H1 (cell line): ENCODE measurements at regions not wholly inside any gene's neighbourhood (a gene's known extent, or its start where the extent isn't known, plus 50 kb on each side); places are given as distances from the start of the nearest gene placed in this dataset.

ENCODE experiments used
- CTCF ChIA-PET: fragments of 300-600 bp; sonication (Branson Sonifier 250); formaldehyde crosslinking; loops from one replicate; lab custom pipeline; 2021; ENCODE audit not compliant: partially characterized antibody; lab: Charles Lee
- POLR2A ChIA-PET: fragments of 300-600 bp; sonication (Branson Sonifier 250); formaldehyde crosslinking; loops from one replicate; lab custom pipeline; 2021; ENCODE audit warnings: inconsistent platforms; ENCODE audit not compliant: partially characterized antibody; lab: Charles Lee
- DNase-seq, 2 experiments: peaks; one replicate each; pipeline versions ENCODE4 v3.0.0 to v3.0.0-alpha.2; 2010 to 2022; ENCODE audit warnings: low spot score in 2 of 2, low read depth in 1 of 2, mixed read lengths in 1 of 2
- FAIRE-seq: peaks from 2 replicates; lab custom pipeline; 2011; peaks lifted over from hg19 to GRCh38; lab: Jason Lieb, UNC
- H2AFZ ChIP-seq: 2 replicates; pipeline ENCODE4 v1.8.1; 2012; ENCODE audit warnings: low read length, inconsistent platforms
- H2AK5ac ChIP-seq: 2 replicates; pipeline ENCODE4 v1.6.1; 2013; ENCODE audit warnings: low read depth, low read length
- H2BK120ac ChIP-seq: replicated peaks from 2 replicates; pipeline ENCODE3; 2013; ENCODE audit warnings: low read depth, low read length, inconsistent platforms
- H2BK12ac ChIP-seq: 2 replicates; pipeline ENCODE4 v1.6.1; 2013; ENCODE audit warnings: low read depth, low read length
- H2BK15ac ChIP-seq: 2 replicates; pipeline ENCODE4 v1.6.1; 2013; ENCODE audit warnings: low read length
- H2BK20ac ChIP-seq: 2 replicates; pipeline ENCODE4 v1.6.1; 2013; ENCODE audit warnings: low read length
- H2BK5ac ChIP-seq: 2 replicates; pipeline ENCODE4 v1.6.1; 2013; ENCODE audit warnings: low read depth, low read length
- H3K14ac ChIP-seq: 2 replicates; pipeline ENCODE4 v1.6.1; 2013; ENCODE audit warnings: inconsistent platforms; ENCODE audit not compliant: insufficient read length
- H3K18ac ChIP-seq: 2 replicates; pipeline ENCODE4 v1.6.1; 2013; ENCODE audit warnings: low read length; ENCODE audit errors: extremely low read depth
- H3K23ac ChIP-seq: 2 replicates; pipeline ENCODE4 v1.6.1; 2013; ENCODE audit warnings: inconsistent platforms; ENCODE audit not compliant: insufficient read length
- H3K23me2 ChIP-seq: 2 replicates; pipeline ENCODE4 v1.6.1; 2013; ENCODE audit warnings: low read depth, low read length
- H3K27ac ChIP-seq: 2 replicates; pipeline ENCODE4 v1.6.1; 2011; ENCODE audit warnings: low read depth, low read length, inconsistent platforms
- H3K27me3 ChIP-seq, 4 experiments: replicated peaks in 1 of 4; 1 replicate in 1 of 4; 2 replicates in 3 of 4; pipeline versions ENCODE4 v1.6.1 to v1.8.1; 2011 to 2013; ENCODE audit warnings: low read length in 3 of 4, mild to moderate bottlenecking in 3 of 4, inconsistent platforms in 2 of 4, mixed read lengths in 2 of 4, moderate library complexity in 1 of 4; ENCODE audit not compliant: control insufficient read depth in 3 of 4, insufficient read depth in 3 of 4; ENCODE audit errors: extremely low read depth in 1 of 4
- H3K36me3 ChIP-seq, 4 experiments: 2 replicates each; pipeline versions ENCODE4 v1.6.1 to v1.8.1; 2011 to 2013; ENCODE audit warnings: mild to moderate bottlenecking in 4 of 4, low read length in 3 of 4, moderate library complexity in 2 of 4, control low read depth in 1 of 4, inconsistent platforms in 1 of 4; ENCODE audit not compliant: insufficient read depth in 4 of 4, control insufficient read depth in 2 of 4
- H3K4ac ChIP-seq: replicated peaks from 2 replicates; pipeline ENCODE3; 2013; ENCODE audit warnings: low read length, low read depth, mixed read lengths, inconsistent platforms; ENCODE audit not compliant: insufficient read length
- H3K4me1 ChIP-seq, 4 experiments: replicated peaks in 1 of 4; 1 replicate in 1 of 4; 2 replicates in 3 of 4; pipeline versions ENCODE4 v1.6.1 to v1.8.1; 2011 to 2013; ENCODE audit warnings: low read length in 3 of 4, inconsistent platforms in 2 of 4, mixed read lengths in 1 of 4; ENCODE audit not compliant: insufficient read depth in 4 of 4, control insufficient read depth in 3 of 4
- H3K4me2 ChIP-seq, 2 experiments: 2 replicates each; pipeline versions ENCODE4 v1.6.1 to v1.8.1; 2011 to 2013; ENCODE audit warnings: low read depth in 2 of 2, low read length in 2 of 2, control low read depth in 1 of 2, inconsistent platforms in 1 of 2, mild to moderate bottlenecking in 1 of 2; ENCODE audit not compliant: insufficient read depth in 1 of 2
- H3K4me3 ChIP-seq, 4 experiments: fragments of 200-600, 300-600 bp in 1 of 4; sonication (generic), shearing (Covaris generic), sonication (Bioruptor Twin) in 1 of 4; 2 replicates each; pipeline versions ENCODE4 v1.5.1 to v1.8.1; 2011 to 2016; ENCODE audit warnings: low read length in 4 of 4, low read depth in 3 of 4, control low read depth in 2 of 4, inconsistent platforms in 2 of 4, mild to moderate bottlenecking in 2 of 4, mixed read lengths in 1 of 4, moderate library complexity in 1 of 4; ENCODE audit not compliant: insufficient read depth in 2 of 4; ENCODE audit errors: extremely low read depth in 1 of 4
- H3K56ac ChIP-seq: replicated peaks from 2 replicates; pipeline ENCODE3; 2013; ENCODE audit warnings: low read depth, mild to moderate bottlenecking, mixed read lengths, low read length, inconsistent platforms; ENCODE audit not compliant: insufficient read length
- H3K79me1 ChIP-seq: 2 replicates; pipeline ENCODE4 v1.6.1; 2013; ENCODE audit warnings: low read depth, low read length, control low read depth
- H3K79me2 ChIP-seq, 2 experiments: 2 replicates each; pipeline versions ENCODE4 v1.6.1 to v1.8.1; 2012 to 2013; ENCODE audit warnings: low read length in 2 of 2, mild to moderate bottlenecking in 2 of 2, inconsistent platforms in 1 of 2; ENCODE audit not compliant: insufficient read depth in 2 of 2, control insufficient read depth in 1 of 2
- H3K9ac ChIP-seq, 4 experiments: replicated peaks in 1 of 4; 1 replicate in 1 of 4; 2 replicates in 3 of 4; pipeline versions ENCODE4 v1.6.1 to v1.8.1; 2011 to 2013; ENCODE audit warnings: low read depth in 3 of 4, low read length in 3 of 4, control low read depth in 2 of 4, mild to moderate bottlenecking in 2 of 4, moderate library complexity in 2 of 4, inconsistent platforms in 1 of 4; ENCODE audit errors: extremely low read depth in 1 of 4
- H3K9me3 ChIP-seq, 2 experiments: 2 replicates each; pipeline versions ENCODE4 v1.6.1 to v1.8.1; 2012 to 2013; ENCODE audit warnings: mild to moderate bottlenecking in 2 of 2, moderate library complexity in 2 of 2, control low read depth in 1 of 2, inconsistent platforms in 1 of 2, low read depth in 1 of 2, low read length in 1 of 2, mixed read lengths in 1 of 2; ENCODE audit not compliant: insufficient read depth in 2 of 2
- H4K20me1 ChIP-seq, 2 experiments: replicated peaks in 1 of 2; 2 replicates each; pipeline versions ENCODE3 to v1.8.1; 2011 to 2013; ENCODE audit warnings: inconsistent platforms in 2 of 2, low read length in 2 of 2, mild to moderate bottlenecking in 1 of 2; ENCODE audit not compliant: insufficient read depth in 2 of 2, control insufficient read depth in 1 of 2
- H4K5ac ChIP-seq: 2 replicates; pipeline ENCODE4 v1.6.1; 2013; ENCODE audit warnings: low read length, low read depth, mixed read lengths, inconsistent platforms; ENCODE audit not compliant: insufficient read length
- H4K8ac ChIP-seq: 2 replicates; pipeline ENCODE4 v1.8.0; 2013; ENCODE audit warnings: mild to moderate bottlenecking, moderate library complexity, low read length, inconsistent platforms; ENCODE audit not compliant: insufficient read depth; ENCODE audit errors: extremely low read depth
- H4K91ac ChIP-seq: replicated peaks from 2 replicates; pipeline ENCODE3; 2013; ENCODE audit warnings: low read length, mixed read lengths, inconsistent platforms; ENCODE audit not compliant: insufficient read length
- BACH1 ChIP-seq: IDR thresholded peaks from 2 replicates; pipeline ENCODE4 v1.6.1; 2012; ENCODE audit warnings: low read length, improper control_type of control experiment
- CBX5 ChIP-seq: fragments of 300-800, 300-1000 bp; sonication (generic); IDR thresholded peaks from 2 replicates; pipeline ENCODE4 v1.7.1; 2016; ENCODE audit warnings: antibody characterized with exemption, low read length, low read depth
- CEBPB ChIP-seq: IDR thresholded peaks from 2 replicates; pipeline ENCODE4 v1.6.1; 2012; ENCODE audit warnings: low read depth, low read length
- CHD1 ChIP-seq: IDR thresholded peaks from 2 replicates; pipeline ENCODE4 v1.6.1; 2012; ENCODE audit warnings: low read depth, low read length, improper control_type of control experiment
- CHD2 ChIP-seq: IDR thresholded peaks from 2 replicates; pipeline ENCODE4 v1.6.1; 2012; ENCODE audit warnings: low read length, improper control_type of control experiment
- GTF2F1 ChIP-seq: IDR thresholded peaks from 2 replicates; pipeline ENCODE4 v1.6.1; 2012; ENCODE audit warnings: low read depth, low read length, improper control_type of control experiment, borderline replicate concordance
- KDM5A ChIP-seq: fragments of 200-600 bp; IDR thresholded peaks from 2 replicates; pipeline ENCODE4 v1.7.1; 2012; ENCODE audit warnings: mild to moderate bottlenecking, low read length, inconsistent platforms, mixed read lengths
- POLR2AphosphoS5 ChIP-seq: IDR thresholded peaks from 2 replicates; pipeline ENCODE4 v1.6.1; 2011; ENCODE audit warnings: low read depth, low read length
- RAD21 ChIP-seq, 2 experiments: IDR thresholded peaks in 1 of 2; conservative IDR thresholded peaks in 1 of 2; 2 replicates each; pipeline ENCODE4 v1.6.1; 2011; ENCODE audit warnings: low read depth in 2 of 2, low read length in 2 of 2, improper control_type of control experiment in 1 of 2, inconsistent platforms in 1 of 2, mild to moderate bottlenecking in 1 of 2, moderate library complexity in 1 of 2
- RXRA ChIP-seq: IDR thresholded peaks from 2 replicates; pipeline ENCODE4 v1.6.1; 2011; ENCODE audit warnings: low read depth, mild to moderate bottlenecking, low read length, moderate library complexity; ENCODE audit not compliant: insufficient read depth
- SIX5 ChIP-seq: IDR thresholded peaks from 2 replicates; pipeline ENCODE4 v1.6.1; 2011; ENCODE audit warnings: mild to moderate bottlenecking, low read depth, low read length
- SUZ12 ChIP-seq: fragments of 200-600 bp; sonication (generic); IDR thresholded peaks from 2 replicates; pipeline ENCODE4 v1.6.1; 2012; ENCODE audit warnings: mild to moderate bottlenecking, inconsistent platforms, low read length, moderate library complexity, mixed read lengths
- TAF7 ChIP-seq: optimal IDR thresholded peaks from 2 replicates; pipeline ENCODE3; 2011; ENCODE audit warnings: low read depth, mild to moderate bottlenecking, inconsistent platforms, low read length, moderate library complexity, borderline replicate concordance
- TBP ChIP-seq: IDR thresholded peaks from 2 replicates; pipeline ENCODE4 v1.6.1; 2011; ENCODE audit warnings: low read depth, low read length, improper control_type of control experiment
- WGBS, 2 experiments: shearing (Covaris generic) in 1 of 2; methylation state at CpG; one replicate each; pipeline versions ENCODE4 v1.1.6 to v1.1.7; 2013 to 2015; ENCODE audit warnings: low lambda C conversion rate in 2 of 2, mixed read lengths in 2 of 2, inconsistent platforms in 1 of 2, low coverage in 1 of 2, missing lambda C conversion rate in 1 of 2; ENCODE audit not compliant: insufficient replicate concordance in 2 of 2, insufficient coverage in 1 of 2, insufficient read length in 1 of 2; ENCODE audit errors: extremely low coverage in 1 of 2, missing lambda C conversion rate in 1 of 2; 5-methylcytosine and 5-hydroxymethylcytosine counted together

- Histone ChIP-seq H3K14ac (no peak overlapping the region), H3K79me1 (no peaks in the 10 kb centered on the region), H3K18ac (no peak overlapping the region), H3K9ac (no peak overlapping the region), H2AK5ac (no peak overlapping the region), H2BK12ac (no peak overlapping the region), H3K23ac (no peak overlapping the region), H3K4me1 (no peaks in the 10 kb centered on the region), H3K27me3 (no peaks in the 10 kb centered on the region), H3K56ac (no peak overlapping the region), H2BK5ac (no peak overlapping the region), H3K27ac (no peak overlapping the region), H3K4ac (no peak overlapping the region), H2BK15ac (no peak overlapping the region), H3K9me3 (no peaks in the 10 kb centered on the region), H3K4me2 (no peak overlapping the region), H2BK120ac (no peak overlapping the region), H4K91ac (no peak overlapping the region), H4K5ac (no peak overlapping the region), H4K20me1 (no peaks in the 10 kb centered on the region), H4K8ac (peak overlapping the region; percentile 46; the same call in 1 of the 2 replicates), H2BK20ac (no peak overlapping the region), H2AFZ (no peak overlapping the region), H3K36me3 (no peaks in the 10 kb centered on the region), H3K79me2 (no peaks in the 10 kb centered on the region), H3K23me2 (no peaks in the 10 kb centered on the region), H3K4me3 (no peak overlapping the region)
- no peak for DNase-seq
- FAIRE-seq, result no peak
- 87% methylated on average over 8 of the region's 8 CpGs; no CpG with 5 or more reads in 1 of the 2 experiments for WGBS, 2 experiments
- POLR2A ChIA-PET, result no interaction called here
- CTCF ChIA-PET, result no interaction called here
- TF ChIP-seq CEBPB (no peak), SUZ12 (no peak), RAD21 (IDR thresholded peaks at IDR 0.05 in 1 of 2, conservative IDR thresholded peaks at IDR 0.05 in 1 of 2; ENCODE audit: low read depth in 2 of 2, low read length in 2 of 2) (no peak), TBP (no peak), SIX5 (no peak), RXRA (no peak), GTF2F1 (no peak), BACH1 (no peak), CHD2 (no peak), CHD1 (no peak), KDM5A (no peak), TAF7 (no peak), POLR2AphosphoS5 (no peak), CBX5 (no peak)
Observed at GRCh38 chr10:28094121-28094520, 95.2 kb upstream of the ODAD2 start.
